Mesenchymal stem cell (in vitro differentiated cells and primary cell): ENCODE measurements at regions not wholly inside any gene's neighbourhood (a gene's known extent, or its start where the extent isn't known, plus 50 kb on each side); places are given as distances from the start of the nearest gene placed in this dataset.
"Not testable (repeated sequence)": the region's sequence is repeated elsewhere in the genome, so short reads cannot be mapped to it uniquely, and the experiment has no call there.

Experiments
- DNase-seq: peaks from one replicate; pipeline ENCODE4 v3.0.0-alpha.2; 2013
- H2AFZ ChIP-seq: one replicate; pipeline ENCODE4 v1.6.1; 2013; ENCODE audit warnings: low read depth, mild to moderate bottlenecking, control low read depth, inconsistent platforms, low read length, moderate library complexity
- H2AK5ac ChIP-seq: 2 replicates; pipeline ENCODE4 v1.6.1; 2013; ENCODE audit warnings: low read length, moderate library complexity, mild to moderate bottlenecking, inconsistent platforms; ENCODE audit not compliant: severe bottlenecking
- H2BK120ac ChIP-seq: one replicate; pipeline ENCODE4 v1.6.1; 2013; ENCODE audit warnings: low read depth, mild to moderate bottlenecking, inconsistent platforms, low read length, moderate library complexity
- H2BK12ac ChIP-seq, 2 experiments: one replicate each; pipeline ENCODE4 v1.6.1; 2013; ENCODE audit warnings: inconsistent platforms in 2 of 2, low read length in 2 of 2, mild to moderate bottlenecking in 2 of 2, moderate library complexity in 2 of 2, control low read depth in 1 of 2
- H2BK15ac ChIP-seq: one replicate; pipeline ENCODE4 v1.6.1; 2013; ENCODE audit warnings: mild to moderate bottlenecking, low read depth, inconsistent platforms; ENCODE audit not compliant: poor library complexity, severe bottlenecking
- H2BK5ac ChIP-seq: 2 replicates; pipeline ENCODE4 v1.6.1; 2013; ENCODE audit warnings: low read depth, mild to moderate bottlenecking, low read length, control low read depth, inconsistent platforms; ENCODE audit not compliant: poor library complexity, severe bottlenecking
- H3K14ac ChIP-seq, 2 experiments: one replicate each; pipeline ENCODE4 v1.6.1; 2013; ENCODE audit warnings: inconsistent platforms in 2 of 2, low read length in 2 of 2, control low read depth in 1 of 2, mild to moderate bottlenecking in 1 of 2, moderate library complexity in 1 of 2
- H3K18ac ChIP-seq, 2 experiments: one replicate each; pipeline ENCODE4 v1.6.1; 2013; ENCODE audit warnings: inconsistent platforms in 2 of 2, low read length in 2 of 2, control low read depth in 1 of 2, low read depth in 1 of 2, mild to moderate bottlenecking in 1 of 2
- H3K23ac ChIP-seq, 2 experiments: one replicate each; pipeline ENCODE4 v1.6.1; 2013; ENCODE audit warnings: inconsistent platforms in 2 of 2, low read length in 2 of 2, mild to moderate bottlenecking in 2 of 2, moderate library complexity in 2 of 2, control low read depth in 1 of 2
- H3K27ac ChIP-seq: 2 replicates; pipeline ENCODE4 v1.5.1; 2013; ENCODE audit warnings: mild to moderate bottlenecking, moderate library complexity, low read length, control low read depth, inconsistent platforms; ENCODE audit not compliant: poor library complexity, severe bottlenecking
- H3K27me3 ChIP-seq, 2 experiments: 2 replicates each; pipeline versions ENCODE4 v1.6.1 to v1.7.0; 2013; ENCODE audit warnings: low read length in 2 of 2, mild to moderate bottlenecking in 2 of 2, moderate library complexity in 2 of 2, control low read depth in 1 of 2, inconsistent platforms in 1 of 2; ENCODE audit not compliant: control insufficient read depth in 1 of 2, insufficient read depth in 1 of 2
- H3K36me3 ChIP-seq, 2 experiments: 2 replicates each; pipeline versions ENCODE4 v1.6.1 to v1.7.0; 2013; ENCODE audit warnings: low read length in 2 of 2, control low read depth in 1 of 2, inconsistent platforms in 1 of 2, low read depth in 1 of 2, mild to moderate bottlenecking in 1 of 2; ENCODE audit not compliant: insufficient read depth in 2 of 2, control insufficient read depth in 1 of 2
- H3K4ac ChIP-seq, 2 experiments: one replicate each; pipeline ENCODE4 v1.6.1; 2013; ENCODE audit warnings: inconsistent platforms in 2 of 2, low read length in 2 of 2, mild to moderate bottlenecking in 2 of 2, moderate library complexity in 2 of 2, control low read depth in 1 of 2, low read depth in 1 of 2
- H3K4me1 ChIP-seq: 2 replicates; pipeline ENCODE4 v1.6.1; 2013; ENCODE audit warnings: low read depth, low read length, control low read depth; ENCODE audit not compliant: control insufficient read depth, insufficient read depth
- H3K4me2 ChIP-seq: 2 replicates; pipeline ENCODE4 v1.6.1; 2013; ENCODE audit warnings: low read length, mild to moderate bottlenecking, inconsistent platforms; ENCODE audit not compliant: poor library complexity, severe bottlenecking
- H3K4me3 ChIP-seq, 2 experiments: 2 replicates each; pipeline versions ENCODE4 v1.5.1 to v1.7.0; 2013; ENCODE audit warnings: low read length in 2 of 2, mild to moderate bottlenecking in 2 of 2, control low read depth in 1 of 2, low read depth in 1 of 2; ENCODE audit not compliant: insufficient read depth in 1 of 2
- H3K79me1 ChIP-seq: replicated peaks from 2 replicates; pipeline ENCODE4 v1.6.1; 2013; ENCODE audit warnings: mild to moderate bottlenecking, control low read depth, low read length, inconsistent platforms; ENCODE audit not compliant: poor library complexity, severe bottlenecking
- H3K9ac ChIP-seq: 2 replicates; pipeline ENCODE4 v1.7.0; 2013; ENCODE audit warnings: mild to moderate bottlenecking, low read length, moderate library complexity
- H3K9me3 ChIP-seq: 2 replicates; pipeline ENCODE4 v1.7.0; 2013; ENCODE audit warnings: mild to moderate bottlenecking, low read length; ENCODE audit not compliant: control insufficient read depth
- H4K8ac ChIP-seq: one replicate; pipeline ENCODE4 v1.6.1; 2013; ENCODE audit warnings: inconsistent platforms, mild to moderate bottlenecking, low read length, moderate library complexity
- H4K91ac ChIP-seq: one replicate; pipeline ENCODE4 v1.6.1; 2013; ENCODE audit warnings: mild to moderate bottlenecking, low read length, inconsistent platforms
- WGBS: methylation state at CpG from one replicate; pipeline ENCODE4 v1.1.7; 2013; ENCODE audit warnings: mixed read lengths; 5-methylcytosine and 5-hydroxymethylcytosine counted together

- not testable (repeated sequence) for H3K4me1 ChIP-seq, H2AFZ ChIP-seq, H3K14ac ChIP-seq, H3K4me2 ChIP-seq, H2AK5ac ChIP-seq, H3K79me1 ChIP-seq, H3K36me3 ChIP-seq, H3K23ac ChIP-seq, H3K27ac ChIP-seq, H2BK120ac ChIP-seq, H4K91ac ChIP-seq, DNase-seq, H3K4ac ChIP-seq, H4K8ac ChIP-seq, H3K18ac ChIP-seq, H2BK12ac ChIP-seq, H3K9ac ChIP-seq, H3K27me3 ChIP-seq, H2BK5ac ChIP-seq, H2BK15ac ChIP-seq, H3K9me3 ChIP-seq, H3K4me3 ChIP-seq
- 81% methylated on average over 1 of the region's 1 CpG for WGBS
These were observed 598.5 kb upstream of the GRM3 start for GRCh38 chr7:86045197-86045596.

GRCh38 chr7:86025807-86026206 is 617.9 kb upstream of the GRM3 start:
- no peak overlapping the region for H3K23ac ChIP-seq
- no peaks in the 10 kb centered on the region for H3K27me3 ChIP-seq
- no peak overlapping the region for H2BK15ac ChIP-seq
- H3K27ac ChIP-seq: no peak overlapping the region
- no peak overlapping the region for H2BK120ac ChIP-seq
- no peak overlapping the region for H2AFZ ChIP-seq
- H3K4me1 ChIP-seq: no peaks in the 10 kb centered on the region
- H2BK12ac ChIP-seq: no peak overlapping the region
- no peak overlapping the region for H4K8ac ChIP-seq
- no peak overlapping the region for H4K91ac ChIP-seq
- H3K79me1 ChIP-seq: no peaks in the 10 kb centered on the region
- H2BK5ac ChIP-seq: no peak overlapping the region
- H3K18ac ChIP-seq: no peak overlapping the region
- no peaks in the 10 kb centered on the region for H3K36me3 ChIP-seq
- no peak overlapping the region for H3K9ac ChIP-seq
- H3K4ac ChIP-seq: no peak overlapping the region
- H3K9me3 ChIP-seq: peaks cover 7% of the 10 kb centered on the region
- DNase-seq: no peak
- no peak overlapping the region for H3K4me3 ChIP-seq
- no peak overlapping the region for H3K4me2 ChIP-seq
- H2AK5ac ChIP-seq: no peak overlapping the region
- H3K14ac ChIP-seq: no peak overlapping the region

DNA sequence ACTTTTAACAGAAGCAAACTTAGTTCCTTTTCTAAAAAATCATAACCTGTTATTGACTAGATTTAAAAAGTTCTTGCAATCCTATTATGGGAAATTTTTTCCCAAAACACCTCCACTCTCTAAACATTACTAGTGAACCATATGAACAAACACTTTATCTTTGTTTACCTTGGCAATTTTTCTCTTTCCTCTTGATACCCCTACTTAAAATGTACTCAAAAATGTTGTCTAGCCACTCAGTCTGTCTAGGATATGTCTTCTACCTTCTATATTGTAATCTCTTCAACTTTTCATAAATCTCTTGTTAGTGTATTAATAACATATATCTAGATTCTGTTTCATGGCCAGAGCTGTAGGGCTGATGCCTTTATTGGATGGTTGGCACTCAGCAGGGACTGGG is 630.0 kb upstream of the GRM3 start:
- H3K4me1 ChIP-seq: no peaks in the 10 kb centered on the region

GRCh38 chr7:86012971-86013370 is 630.7 kb upstream of the GRM3 start:
- Histone ChIP-seq H3K4me1 (no peaks in the 10 kb centered on the region), H2BK15ac (no peak overlapping the region), H3K18ac (no peak overlapping the region), H3K4me3 (no peak overlapping the region), H3K27me3 (no peaks in the 10 kb centered on the region), H2BK12ac (no peak overlapping the region), H2AK5ac (no peak overlapping the region), H3K27ac (no peak overlapping the region), H3K79me1 (no peaks in the 10 kb centered on the region), H4K8ac (no peak overlapping the region), H4K91ac (no peak overlapping the region), H2BK5ac (no peak overlapping the region), H2AFZ (no peak overlapping the region), H3K14ac (no peak overlapping the region), H3K9me3 (no peaks in the 10 kb centered on the region), H3K23ac (no peak overlapping the region), H3K36me3 (no peaks in the 10 kb centered on the region), H3K9ac (no peak overlapping the region), H3K4me2 (no peak overlapping the region), H3K4ac (no peak overlapping the region), H2BK120ac (no peak overlapping the region)
- no peak for DNase-seq

More for the DNA sequence above, 630.0 kb upstream of the GRM3 start:
- no peak overlapping the region for H2BK120ac ChIP-seq
- no peak overlapping the region for H2BK12ac ChIP-seq
- no peak overlapping the region for H3K4me3 ChIP-seq
- no peaks in the 10 kb centered on the region for H3K79me1 ChIP-seq
- no peak overlapping the region for H3K4me2 ChIP-seq
- H3K27ac ChIP-seq: no peak overlapping the region
- no peak overlapping the region for H4K91ac ChIP-seq
- no peak overlapping the region for H3K23ac ChIP-seq
- no peak overlapping the region for H2AFZ ChIP-seq
- no peaks in the 10 kb centered on the region for H3K9me3 ChIP-seq
- no peaks in the 10 kb centered on the region for H3K36me3 ChIP-seq
- H4K8ac ChIP-seq: no peak overlapping the region
- no peak overlapping the region for H2BK5ac ChIP-seq
- no peak overlapping the region for H3K4ac ChIP-seq
- DNase-seq: no peak
- H3K14ac ChIP-seq: no peak overlapping the region
- no peak overlapping the region for H2BK15ac ChIP-seq
- no peak overlapping the region for H3K18ac ChIP-seq
- no peak overlapping the region for H2AK5ac ChIP-seq
- H3K9ac ChIP-seq: no peak overlapping the region
- H3K27me3 ChIP-seq: no peaks in the 10 kb centered on the region
